ENCODE measurements at regions not wholly inside any gene's neighbourhood (a gene's known extent, or its start where the extent isn't known, plus 50 kb on each side); places are given as distances from the start of the nearest gene placed in this dataset.

DNA sequence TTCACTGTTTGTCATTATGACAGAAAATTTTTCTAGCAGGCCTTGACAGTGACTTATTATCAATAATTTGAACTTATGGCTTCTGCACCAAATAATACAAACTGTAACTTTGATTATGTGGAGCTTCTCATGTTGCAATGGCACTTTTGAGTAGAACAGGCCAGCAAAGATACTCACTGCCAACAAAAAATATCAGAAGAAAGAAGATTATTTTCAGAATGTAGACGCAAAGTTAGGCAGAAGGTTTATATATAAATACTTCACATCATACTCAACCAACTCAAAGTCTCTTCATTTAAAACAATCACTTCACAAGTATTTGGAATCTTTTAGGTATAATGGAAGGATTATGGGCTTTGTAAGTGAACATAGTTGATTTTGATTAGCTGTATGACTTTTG, 893.0 kb downstream of the ROBO2 start:
- TF ChIP-seq, protein P1, sequence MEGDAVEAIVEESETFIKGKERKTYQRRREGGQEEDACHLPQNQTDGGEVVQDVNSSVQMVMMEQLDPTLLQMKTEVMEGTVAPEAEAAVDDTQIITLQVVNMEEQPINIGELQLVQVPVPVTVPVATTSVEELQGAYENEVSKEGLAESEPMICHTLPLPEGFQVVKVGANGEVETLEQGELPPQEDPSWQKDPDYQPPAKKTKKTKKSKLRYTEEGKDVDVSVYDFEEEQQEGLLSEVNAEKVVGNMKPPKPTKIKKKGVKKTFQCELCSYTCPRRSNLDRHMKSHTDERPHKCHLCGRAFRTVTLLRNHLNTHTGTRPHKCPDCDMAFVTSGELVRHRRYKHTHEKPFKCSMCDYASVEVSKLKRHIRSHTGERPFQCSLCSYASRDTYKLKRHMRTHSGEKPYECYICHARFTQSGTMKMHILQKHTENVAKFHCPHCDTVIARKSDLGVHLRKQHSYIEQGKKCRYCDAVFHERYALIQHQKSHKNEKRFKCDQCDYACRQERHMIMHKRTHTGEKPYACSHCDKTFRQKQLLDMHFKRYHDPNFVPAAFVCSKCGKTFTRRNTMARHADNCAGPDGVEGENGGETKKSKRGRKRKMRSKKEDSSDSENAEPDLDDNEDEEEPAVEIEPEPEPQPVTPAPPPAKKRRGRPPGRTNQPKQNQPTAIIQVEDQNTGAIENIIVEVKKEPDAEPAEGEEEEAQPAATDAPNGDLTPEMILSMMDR (IDR thresholded peaks at IDR 0.05) = no peak
- no peak for TF ChIP-seq POLR2A (IDR thresholded peaks at IDR 0.05)

Data from adrenal gland (tissue), 5 donors.